HFF-Myc (cell line): ENCODE measurements at regions not wholly inside any gene's neighbourhood (a gene's known extent, or its start where the extent isn't known, plus 50 kb on each side); places are given as distances from the start of the nearest gene placed in this dataset.

Source experiments
- DNase-seq: peaks from one replicate; pipeline ENCODE4 v3.0.0-alpha.2; 2011; ENCODE audit warnings: low read depth; ENCODE audit errors: extremely low read depth
- H3K4me3 ChIP-seq: replicated peaks from 2 replicates; pipeline ENCODE4 v1.5.1; 2011; ENCODE audit warnings: low read depth, mild to moderate bottlenecking, control low read depth, low read length
- CTCF ChIP-seq: IDR thresholded peaks from 2 replicates; pipeline ENCODE4 v1.5.1; 2012; ENCODE audit warnings: mild to moderate bottlenecking, low read depth, low read length, control low read depth; ENCODE audit errors: missing control alignments

GRCh38 chr5:72667708-72668107 is 148.8 kb upstream of the TNPO1 start:
- TF ChIP-seq CTCF: no peak
- no peak overlapping the region for H3K4me3 ChIP-seq
- DNase-seq: no peak

GRCh38 chr5:72662936-72663335 is 153.5 kb upstream of the TNPO1 start:
- TF ChIP-seq CTCF: no peak
- H3K4me3 ChIP-seq: no peak overlapping the region
- DNase-seq: no peak

- no peak for TF ChIP-seq CTCF
- DNase-seq: no peak
Measured at GRCh38 chr5:72662305-72662704, 154.2 kb upstream of the TNPO1 start.

GRCh38 chr5:72661405-72661804 is 154.2 kb upstream of the ZNF366 start:
- H3K4me3 ChIP-seq: no peak overlapping the region
- peak; percentile 26 for DNase-seq
- TF ChIP-seq CTCF: no peak

More at GRCh38 chr5:72662305-72662704, 154.2 kb upstream of the TNPO1 start:
- H3K4me3 ChIP-seq: no peak overlapping the region

GRCh38 chr5:72659726-72660125 is 152.5 kb upstream of the ZNF366 start:
- no peak overlapping the region for H3K4me3 ChIP-seq
- DNase-seq: no peak
- no peak for TF ChIP-seq CTCF

- no peak for DNase-seq
- no peak for TF ChIP-seq CTCF
Measured at GRCh38 chr5:72658761-72659540, 151.7 kb upstream of the ZNF366 start.

GRCh38 chr5:72658161-72658560 is 151.0 kb upstream of the ZNF366 start:
- DNase-seq: no peak
- TF ChIP-seq CTCF: no peak
- H3K4me3 ChIP-seq: no peak overlapping the region

More at GRCh38 chr5:72658761-72659540, 151.7 kb upstream of the ZNF366 start:
- no peak overlapping the region for H3K4me3 ChIP-seq
